HG02973 (cell line): ENCODE measurements at regions not wholly inside any gene's neighbourhood (a gene's known extent, or its start where the extent isn't known, plus 50 kb on each side); places are given as distances from the start of the nearest gene placed in this dataset.

Experiments used
- ATAC-seq: cut with Tn5 transposase; IDR thresholded peaks from one replicate; pipeline ENCODE4 v1.9.1; 2021; ENCODE audit warnings: moderate library complexity; ENCODE audit not compliant: unreplicated experiment

DNA sequence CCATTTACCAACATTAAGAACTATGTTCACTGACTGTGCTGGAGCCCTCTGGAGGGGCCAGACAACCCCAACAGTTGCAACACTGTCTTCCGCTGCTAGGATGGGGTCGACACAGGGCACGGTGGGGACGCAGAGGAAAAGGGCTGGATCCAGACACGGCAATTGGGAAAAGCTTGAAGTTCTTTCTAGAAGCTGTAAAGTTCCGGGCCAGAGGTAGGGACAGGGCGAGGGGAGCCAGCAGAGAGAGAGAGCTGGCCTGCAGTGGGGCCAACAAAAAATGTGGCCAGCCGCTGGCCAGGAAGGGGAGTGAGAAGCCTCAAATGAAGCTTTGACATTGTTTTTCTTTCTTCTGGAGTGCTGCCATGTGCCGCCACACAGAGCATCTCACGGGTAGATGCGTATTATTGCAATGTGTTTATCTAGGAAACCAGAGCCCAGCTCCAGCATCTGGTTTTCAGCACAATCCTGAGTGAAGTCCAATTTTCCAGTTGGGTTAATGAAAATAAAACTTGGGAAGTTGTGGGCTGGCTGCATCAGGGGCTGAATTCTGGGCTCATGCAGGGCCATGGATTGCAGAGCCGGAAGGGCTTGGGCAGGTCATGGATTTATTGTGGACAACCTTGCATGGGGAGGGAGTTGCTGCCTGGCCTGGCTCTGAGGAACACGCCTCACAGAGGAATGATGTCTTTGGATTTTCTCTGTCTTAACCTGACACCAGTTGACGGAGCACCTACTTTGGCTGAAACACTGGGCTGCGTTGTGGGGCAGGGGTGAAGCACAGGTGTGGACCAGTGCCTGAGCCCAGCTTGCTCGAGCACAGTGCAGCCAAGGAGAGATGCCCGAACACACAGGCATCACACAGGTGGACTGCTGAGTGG is 67.6 kb upstream of the AMPD3 start:
- no peak for ATAC-seq

DNA sequence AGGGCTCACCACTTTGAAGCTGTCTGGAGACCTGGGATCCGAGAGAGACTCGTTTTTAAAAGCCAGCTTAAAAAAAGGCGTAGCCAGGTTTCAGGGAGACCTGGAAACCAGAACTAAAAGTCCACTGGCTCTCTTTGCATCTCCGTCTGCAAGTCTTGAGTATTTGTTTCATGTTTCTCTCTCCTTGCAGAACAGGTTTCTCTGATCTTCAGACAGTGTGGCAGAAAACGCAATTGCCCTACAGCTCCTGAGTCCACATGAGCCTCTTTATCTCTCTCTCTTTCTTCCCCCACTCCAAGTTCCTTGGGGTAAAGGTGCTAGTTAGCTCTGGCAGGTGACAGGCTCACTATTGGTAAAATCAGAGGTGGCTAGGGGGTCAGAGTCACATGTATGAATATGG is 67.0 kb upstream of the AMPD3 start:
- no peak for ATAC-seq

DNA sequence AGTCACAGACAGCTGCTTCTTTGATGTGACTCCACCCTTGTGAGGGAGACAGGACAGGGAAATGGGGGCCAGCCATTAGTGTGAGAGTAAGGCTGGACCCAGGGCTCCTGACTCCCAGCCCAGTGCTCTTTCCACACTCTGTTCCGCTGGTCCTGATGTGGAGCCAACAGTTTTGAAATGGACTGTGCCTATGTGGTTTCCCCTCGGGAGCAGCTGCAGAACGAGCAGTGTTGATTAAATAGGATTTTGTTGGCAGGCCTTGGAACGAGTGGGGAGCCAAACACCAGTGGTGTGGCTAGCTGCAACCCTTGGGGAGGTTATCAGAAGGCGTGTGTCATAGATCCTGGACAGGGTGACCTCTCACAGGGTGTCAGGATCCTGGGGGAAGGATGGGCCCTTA is 66.5 kb upstream of the AMPD3 start:
- ATAC-seq: no peak

DNA sequence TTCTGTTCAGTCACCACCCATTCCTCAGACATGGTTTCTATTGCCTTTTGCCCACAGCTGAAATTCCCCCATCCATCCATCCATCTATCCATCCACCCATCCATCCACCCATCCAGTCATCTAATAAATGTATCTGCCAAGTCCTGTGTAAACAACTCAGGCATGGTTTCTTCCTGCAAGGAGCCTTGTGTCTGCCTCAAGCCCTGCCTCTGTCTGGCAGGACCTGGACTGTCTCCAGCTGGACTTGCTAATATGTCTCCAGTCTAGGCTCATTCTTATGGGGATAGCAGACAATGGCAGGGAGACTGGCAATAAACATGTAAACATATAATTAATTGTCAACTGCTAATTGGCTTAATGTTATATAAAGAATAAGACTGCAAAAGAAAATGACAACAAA is 64.7 kb upstream of the AMPD3 start:
- no peak for ATAC-seq

DNA sequence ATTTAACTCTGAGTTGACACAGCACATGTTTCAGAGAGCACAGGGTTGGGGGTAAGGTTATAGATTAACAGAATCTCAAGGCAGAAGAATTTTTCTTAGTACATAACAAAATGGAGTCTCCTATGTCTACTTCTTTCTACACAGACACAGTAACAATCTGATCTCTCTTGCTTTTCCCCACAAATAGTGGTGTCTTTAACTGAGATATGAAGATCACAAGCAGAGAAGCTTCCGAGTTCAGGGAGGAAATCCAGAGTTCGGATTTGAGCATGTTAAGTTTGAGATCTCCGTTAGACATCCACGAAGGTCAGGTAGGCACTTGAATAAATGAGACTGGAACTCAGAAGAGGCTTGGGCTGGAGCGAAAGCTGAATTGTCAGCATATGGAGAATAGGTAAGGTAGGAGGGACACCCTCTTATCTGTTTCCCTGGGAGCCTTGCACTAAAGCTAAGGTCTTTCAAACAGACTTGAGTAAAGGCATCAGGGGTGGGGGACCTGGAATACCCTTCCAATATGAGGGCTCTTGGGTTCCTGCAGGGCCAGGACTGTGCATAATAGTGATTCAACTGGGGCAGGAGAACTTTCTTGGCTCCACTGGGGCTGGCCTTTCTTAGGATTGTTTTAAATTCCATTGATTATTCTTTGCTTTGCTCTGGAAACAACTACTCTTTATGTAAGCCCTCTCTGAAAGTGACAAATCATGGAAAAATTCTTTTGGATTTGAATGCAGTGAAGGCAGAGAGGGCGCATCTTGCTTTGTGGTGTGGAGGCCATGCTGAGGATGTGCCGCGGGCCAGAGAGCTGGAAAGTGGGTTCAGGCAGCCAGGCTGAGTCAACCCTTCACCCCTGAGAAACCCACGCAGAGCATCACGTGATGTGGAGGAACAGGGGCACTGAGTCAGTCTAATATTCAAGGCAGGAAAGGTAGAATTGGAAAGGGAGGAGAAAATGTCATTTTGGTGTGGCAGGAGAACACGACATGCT is 62.7 kb upstream of the AMPD3 start:
- ATAC-seq: no peak

DNA sequence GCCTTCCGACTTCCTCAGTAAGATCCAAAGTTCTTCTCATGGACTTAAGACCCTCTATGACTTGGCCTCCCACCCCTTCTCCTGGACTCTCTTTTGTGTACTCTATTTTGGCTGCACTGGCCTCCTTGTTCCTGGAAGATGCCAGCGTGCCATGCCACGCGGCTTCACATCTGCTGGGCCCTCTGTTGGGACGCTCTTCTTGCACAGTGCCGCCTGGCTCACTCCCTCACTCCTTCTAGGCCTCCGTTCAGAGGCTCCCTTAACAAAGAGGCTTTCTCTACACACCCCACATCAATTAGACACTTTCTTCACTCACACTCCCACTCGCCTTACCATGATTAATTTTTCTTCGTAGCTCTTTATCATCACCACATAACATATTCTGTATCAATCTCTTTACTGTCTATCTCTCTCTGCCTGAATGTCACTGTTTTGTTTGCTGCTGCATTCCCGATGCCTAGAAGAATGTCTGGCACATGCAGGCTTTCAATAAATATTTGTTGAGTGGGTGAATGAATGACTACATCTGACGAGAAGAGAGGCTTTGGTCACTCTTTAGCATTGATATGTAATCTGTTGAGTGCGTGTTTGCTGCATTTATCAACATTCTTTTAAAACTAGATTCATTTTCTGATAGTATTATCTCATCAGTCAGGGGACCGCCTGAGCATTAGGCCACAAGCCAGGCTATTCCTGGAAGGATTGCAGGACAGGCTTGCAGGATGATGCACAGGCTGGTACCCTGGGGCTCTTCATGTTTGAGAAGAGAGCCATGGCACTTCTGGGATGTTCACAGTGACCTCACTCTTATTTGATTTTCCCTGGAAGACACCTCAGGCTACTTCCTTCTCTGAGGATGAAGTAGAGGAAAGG is 60.6 kb upstream of the AMPD3 start:
- no peak for ATAC-seq

DNA sequence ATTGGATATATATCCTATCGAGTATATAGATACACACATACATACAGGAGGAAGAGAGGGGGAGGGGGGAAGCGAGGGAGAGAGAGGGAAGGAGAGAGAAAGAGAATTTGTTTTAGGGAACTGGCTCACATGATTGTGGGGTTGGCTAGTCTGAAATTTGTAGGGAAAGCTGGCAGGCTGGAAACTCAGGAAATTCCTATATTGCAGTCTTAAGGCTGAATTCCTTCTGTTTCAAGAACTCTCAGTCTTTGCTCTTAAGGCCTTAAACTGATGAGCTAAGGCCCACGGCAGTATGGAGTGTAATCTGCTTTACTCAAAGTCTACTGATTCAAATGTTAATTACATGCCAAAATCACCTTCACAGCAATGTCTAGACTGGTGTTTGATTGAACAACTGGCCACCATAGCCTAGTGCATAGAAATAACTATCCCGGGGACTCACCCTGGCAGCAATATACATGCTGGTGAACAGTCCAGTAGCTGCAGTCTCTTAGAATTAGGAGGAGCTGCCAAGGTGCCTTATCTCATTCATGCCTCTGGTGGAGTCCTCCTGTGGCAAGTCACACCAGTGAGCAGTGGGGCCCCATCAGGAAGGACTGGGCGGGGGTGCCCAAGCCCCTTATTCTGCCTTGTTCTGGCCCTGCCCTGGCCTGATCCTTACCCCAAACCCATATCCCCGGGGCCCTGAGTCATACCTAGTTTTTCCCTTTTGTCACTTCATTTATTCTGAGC is 59.7 kb upstream of the AMPD3 start:
- no peak for ATAC-seq

DNA sequence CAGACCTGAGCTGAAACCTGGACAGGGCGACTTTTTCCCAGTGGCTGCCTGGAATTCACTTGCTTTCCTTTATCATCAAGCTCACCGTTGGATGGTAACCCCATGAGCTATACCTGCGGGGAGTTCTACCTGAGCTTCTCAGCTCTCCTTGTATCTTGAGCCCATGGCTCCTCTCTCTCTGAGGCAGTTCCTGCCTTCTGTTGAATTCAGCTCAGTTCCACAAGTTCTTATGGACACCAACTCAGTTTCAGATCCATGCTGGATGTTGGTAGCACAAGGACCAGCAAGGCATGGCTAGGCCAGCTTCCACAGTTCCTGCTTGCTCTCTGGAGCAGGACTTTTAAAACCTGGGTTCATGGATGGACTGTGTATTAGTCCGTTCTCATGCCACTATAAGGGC is 58.3 kb upstream of the AMPD3 start:
- ATAC-seq: no peak

DNA sequence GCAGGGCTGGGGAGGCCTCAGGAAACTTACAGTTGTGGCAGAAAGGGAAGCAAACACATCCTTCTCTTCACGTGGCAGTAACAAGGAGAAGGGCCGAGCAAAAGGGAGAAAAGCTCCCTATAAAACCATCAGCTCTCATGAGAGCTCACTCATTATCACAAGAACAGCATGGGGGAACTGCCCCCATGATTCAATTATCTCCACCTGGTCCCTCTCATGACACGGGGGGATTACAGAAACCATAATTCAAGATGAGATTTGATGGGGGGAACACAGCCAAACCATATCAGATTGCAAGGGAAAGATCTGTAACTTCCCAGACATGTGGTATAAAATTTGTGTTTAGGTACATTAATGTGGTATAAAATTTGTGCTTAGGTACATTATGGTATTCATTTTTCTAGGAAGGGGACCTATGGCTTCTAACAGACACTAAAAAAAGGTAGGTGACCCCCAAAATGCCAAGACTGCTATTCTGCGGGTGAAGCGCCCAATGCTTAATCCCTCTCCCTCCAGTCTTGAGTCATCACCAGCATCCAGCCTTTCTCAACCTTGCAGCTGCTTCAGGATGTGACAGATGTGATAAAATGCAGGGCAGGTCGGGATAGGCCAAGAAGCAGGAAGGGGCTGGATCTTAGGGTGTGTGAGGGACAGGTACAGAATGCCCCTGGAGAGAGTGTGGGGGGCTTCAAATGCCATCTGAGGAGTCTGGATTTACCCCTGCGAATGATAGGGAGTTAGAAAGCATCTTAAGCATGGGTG is 57.7 kb upstream of the AMPD3 start:
- no peak for ATAC-seq

DNA sequence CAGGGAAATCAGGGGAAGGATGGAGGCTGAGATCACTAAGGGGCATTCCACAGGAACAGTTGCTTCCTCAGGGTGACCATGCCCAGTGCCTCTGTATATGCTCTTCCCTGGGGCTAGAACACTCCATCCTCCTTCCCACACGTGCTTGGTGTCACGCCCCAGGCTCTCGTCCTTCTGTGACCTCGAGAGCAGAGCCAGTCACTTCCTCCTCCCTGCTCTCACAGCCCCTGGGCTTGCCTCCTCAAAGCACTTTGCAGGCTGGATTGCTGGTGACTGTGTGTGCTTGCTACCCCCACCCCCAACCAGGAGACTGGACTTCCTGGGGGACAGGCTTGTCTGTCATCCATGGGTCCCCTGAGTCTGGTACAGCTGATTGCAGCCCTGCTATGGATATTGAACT is 56.5 kb upstream of the AMPD3 start:
- no peak for ATAC-seq

DNA sequence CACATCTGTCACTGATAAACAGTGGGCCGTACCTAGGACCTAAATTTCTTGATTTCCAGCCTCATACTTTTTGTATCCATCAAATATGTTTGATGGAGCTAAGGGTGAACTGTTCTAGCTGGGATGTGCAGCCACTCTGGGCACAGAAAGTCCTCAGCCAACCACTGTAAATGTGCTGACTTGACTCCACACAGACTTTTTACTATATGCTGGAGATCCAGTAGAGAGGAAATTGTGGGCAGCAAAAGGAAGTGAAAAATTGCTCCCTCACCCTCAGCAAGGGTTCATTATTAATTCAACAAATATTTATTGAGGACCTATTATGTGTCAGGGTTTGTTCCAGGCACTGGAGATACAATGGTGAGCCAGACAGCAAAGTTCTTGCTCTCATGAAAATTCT is 54.2 kb upstream of the AMPD3 start:
- no peak for ATAC-seq

DNA sequence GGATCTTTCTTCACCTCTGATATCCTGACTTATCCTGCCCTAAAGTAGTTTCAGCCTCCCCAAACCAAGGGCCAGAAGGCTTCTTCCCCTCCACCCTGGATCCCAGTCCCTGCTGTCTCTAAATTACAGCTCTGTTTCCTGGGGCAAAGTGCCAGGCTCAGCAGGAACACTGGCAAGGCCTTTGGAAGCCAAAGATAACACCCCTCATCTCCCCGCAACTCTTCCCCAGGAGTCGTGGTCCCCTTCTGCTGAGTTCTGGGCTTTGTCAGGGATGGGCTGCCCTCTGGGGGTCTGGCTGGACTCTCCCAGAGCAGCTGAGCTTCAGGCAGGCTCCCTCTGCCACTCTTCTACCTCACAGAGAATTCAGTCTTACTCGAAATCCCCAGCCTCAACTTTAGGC is 53.8 kb upstream of the AMPD3 start:
- ATAC-seq: no peak

DNA sequence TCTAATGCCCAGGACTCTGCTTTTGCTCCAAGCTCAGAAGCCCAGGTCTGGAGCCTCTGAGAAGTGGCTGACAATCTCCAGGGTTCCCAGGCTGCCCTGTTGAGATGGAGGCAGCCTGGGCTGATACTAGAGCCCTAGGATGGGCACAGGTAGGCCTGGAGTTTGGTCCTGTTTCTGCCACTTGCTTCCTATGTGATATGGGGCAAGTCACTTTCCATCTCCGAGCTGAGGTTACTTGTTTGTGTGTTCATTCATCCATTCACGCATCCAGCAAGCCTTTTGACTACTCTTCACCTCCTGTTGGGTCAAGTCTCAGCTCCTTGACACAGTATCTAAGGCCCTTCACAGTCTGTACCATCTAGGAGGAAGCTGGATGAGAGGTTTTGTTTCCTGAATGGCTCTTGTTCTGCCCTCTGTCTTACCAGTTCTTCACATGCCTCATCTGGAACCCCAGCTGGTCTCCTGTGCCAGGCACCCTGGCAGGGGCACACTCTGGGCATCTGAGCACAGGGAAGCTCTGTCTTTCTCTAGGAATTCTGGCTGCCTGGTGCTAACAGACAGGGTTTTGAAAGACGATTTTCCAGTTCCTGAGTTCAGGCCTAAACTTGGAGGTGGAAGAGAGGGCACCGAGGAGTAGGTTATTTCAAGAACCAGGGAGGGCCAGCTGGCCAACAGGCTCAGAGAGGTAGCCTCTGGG is 53.2 kb upstream of the AMPD3 start:
- ATAC-seq: no peak
